Posterior vena cava (tissue), 2 donors: ENCODE measurements at regions not wholly inside any gene's neighbourhood (a gene's known extent, or its start where the extent isn't known, plus 50 kb on each side); places are given as distances from the start of the nearest gene placed in this dataset.

Source experiments
- DNase-seq: peaks from one replicate; pipeline ENCODE4 v3.0.0-alpha.2; 2020; ENCODE audit warnings: low spot score
- intact Hi-C, 2 donors: fragments of 100-400 bp; cut with DNase I; formaldehyde crosslinking; loops; one replicate each; pipeline versions ENCODE4 v1.14.1 to v1.14.2; 2022 to 2023
- donor health status: DM: yes; HTN: yes; CAD: no.
- donor health status: DM: yes; HTN: yes; CAD: no.

- intact Hi-C loops: loop anchor here in 1 of 2 donors (5.0 kb wide), 1 partner anchor 1106 kb away; no protein-coding TSS in a partner anchor
- no peak for DNase-seq
Observed at GRCh38 chr13:32951580-32951979, 64.6 kb upstream of the KL start.

- intact Hi-C loops: no loop called here
Observed at GRCh38 chr13:32955881-32956594, 60.2 kb upstream of the KL start.

GRCh38 chr13:32956595-32956933 lies 59.7 kb upstream of the KL start:
- DNase-seq: no peak
- intact Hi-C loops: no loop called here

More at GRCh38 chr13:32955881-32956594, 60.2 kb upstream of the KL start:
- no peak for DNase-seq

GRCh38 chr13:32960626-32961025 lies 55.6 kb upstream of the KL start:
- no peak for DNase-seq
- intact Hi-C loops: no loop called here

- intact Hi-C loops: no loop called here
- no peak for DNase-seq
Observed at GRCh38 chr13:32961724-32962123, 54.5 kb upstream of the KL start.

- intact Hi-C loops: no loop called here
- no peak for DNase-seq
Observed at GRCh38 chr13:32962342-32962741, 53.9 kb upstream of the KL start.

GRCh38 chr13:32964987-32965386 lies 51.2 kb upstream of the KL start:
- intact Hi-C loops: no loop called here
- DNase-seq: no peak
